ENCODE measurements at regions not wholly inside any gene's neighbourhood (a gene's known extent, or its start where the extent isn't known, plus 50 kb on each side); places are given as distances from the start of the nearest gene placed in this dataset.
"Not testable (repeated sequence)": the region's sequence is repeated elsewhere in the genome, so short reads cannot be mapped to it uniquely, and the experiment has no call there.

GRCh38 chr3:33982949-33983348, 184.5 kb downstream of the PDCD6IP start:
- H3K27ac ChIP-seq (ENCODE audit: insufficient read depth, low read length, poor library complexity, severe bottlenecking); H3K4me1 ChIP-seq (ENCODE audit: control insufficient read depth, insufficient read depth, low read length, poor library complexity, severe bottlenecking); DNase-seq; H3K4me3 Mint-ChIP-seq; H3K9me3 ChIP-seq (ENCODE audit: control insufficient read depth in 2 of 2, low read length in 2 of 2); H3K27ac Mint-ChIP-seq; H3K27me3 Mint-ChIP-seq; H3K27me3 ChIP-seq (ENCODE audit: control insufficient read depth, insufficient read depth, low read length); H3K36me3 Mint-ChIP-seq; H3K4me3 ChIP-seq (ENCODE audit: low read depth, low read length); H3K9me3 Mint-ChIP-seq; ATAC-seq (ENCODE audit: low read depth in 2 of 2); H3K36me3 ChIP-seq (ENCODE audit: control insufficient read depth, insufficient read depth, low read length); H3K4me1 Mint-ChIP-seq: not testable (repeated sequence)

- peaks cover 5% of the 10 kb centered on the region for H3K27me3 Mint-ChIP-seq
- no peak overlapping the region for H3K27ac ChIP-seq (ENCODE audit: insufficient read depth, low read length, poor library complexity, severe bottlenecking)
- no peaks in the 10 kb centered on the region for H3K4me1 Mint-ChIP-seq
- ATAC-seq (ENCODE audit: low read depth in 2 of 2) (no peak), DNase-seq (no peak)
- no peak overlapping the region for H3K4me3 ChIP-seq (ENCODE audit: low read depth, low read length)
- no peaks in the 10 kb centered on the region for H3K27me3 ChIP-seq (ENCODE audit: control insufficient read depth, insufficient read depth, low read length)
- H3K9me3 ChIP-seq (ENCODE audit: control insufficient read depth in 2 of 2, low read length in 2 of 2), result no peaks in the 10 kb centered on the region
- H3K27ac Mint-ChIP-seq, result no peak overlapping the region
- H3K36me3 Mint-ChIP-seq, result no peaks in the 10 kb centered on the region
- H3K4me1 ChIP-seq (ENCODE audit: control insufficient read depth, insufficient read depth, low read length, poor library complexity, severe bottlenecking), result no peaks in the 10 kb centered on the region
- no peaks in the 10 kb centered on the region for H3K36me3 ChIP-seq (ENCODE audit: control insufficient read depth, insufficient read depth, low read length)
- H3K4me3 Mint-ChIP-seq, result no peak overlapping the region
- H3K9me3 Mint-ChIP-seq, result peaks cover 0 to 12% (median 3%) of the 10 kb centered on the region in 7 donors
These were observed 190.8 kb downstream of the PDCD6IP start for GRCh38 chr3:33989229-33989628.

DNA sequence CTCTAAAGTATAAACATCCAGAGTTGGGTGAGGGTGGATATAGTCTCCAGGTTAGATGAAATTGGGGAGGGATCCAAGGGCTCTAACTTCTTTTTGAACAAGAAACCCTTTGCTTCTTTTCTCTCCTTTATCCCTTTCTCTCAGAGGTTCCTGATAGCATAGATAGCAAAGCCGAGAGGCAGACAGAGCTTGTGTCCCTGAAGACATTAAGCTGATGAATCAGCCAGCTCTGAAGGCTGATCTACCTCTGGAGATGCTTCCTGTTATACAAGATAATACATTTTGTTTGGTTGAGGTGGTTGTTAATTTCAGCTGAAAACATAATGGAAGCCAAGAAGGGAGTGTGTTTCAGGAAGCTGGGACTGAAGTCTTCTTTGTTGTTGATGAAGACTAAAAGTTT, 193.2 kb downstream of the PDCD6IP start:
- Mint-ChIP-seq H3K27me3 (peaks cover 5% of the 10 kb centered on the region), H3K4me3 (no peak overlapping the region), H3K4me1 (no peaks in the 10 kb centered on the region), H3K9me3 (peaks cover 0 to 9% (median 3%) of the 10 kb centered on the region in 7 donors), H3K36me3 (no peaks in the 10 kb centered on the region), H3K27ac (no peak overlapping the region)
- H3K4me3 ChIP-seq (ENCODE audit: low read depth, low read length), result no peak overlapping the region
- no peak overlapping the region for H3K27ac ChIP-seq (ENCODE audit: insufficient read depth, low read length, poor library complexity, severe bottlenecking)
- DNase-seq, result no peak
- H3K9me3 ChIP-seq (ENCODE audit: control insufficient read depth in 2 of 2, low read length in 2 of 2), result peaks cover 0 to 5% of the 10 kb centered on the region in 2 experiments
- H3K36me3 ChIP-seq (ENCODE audit: control insufficient read depth, insufficient read depth, low read length), result no peaks in the 10 kb centered on the region
- H3K27me3 ChIP-seq (ENCODE audit: control insufficient read depth, insufficient read depth, low read length), result no peaks in the 10 kb centered on the region
- H3K4me1 ChIP-seq (ENCODE audit: control insufficient read depth, insufficient read depth, low read length, poor library complexity, severe bottlenecking), result no peaks in the 10 kb centered on the region
- ATAC-seq (ENCODE audit: low read depth in 2 of 2), result no peak

DNA sequence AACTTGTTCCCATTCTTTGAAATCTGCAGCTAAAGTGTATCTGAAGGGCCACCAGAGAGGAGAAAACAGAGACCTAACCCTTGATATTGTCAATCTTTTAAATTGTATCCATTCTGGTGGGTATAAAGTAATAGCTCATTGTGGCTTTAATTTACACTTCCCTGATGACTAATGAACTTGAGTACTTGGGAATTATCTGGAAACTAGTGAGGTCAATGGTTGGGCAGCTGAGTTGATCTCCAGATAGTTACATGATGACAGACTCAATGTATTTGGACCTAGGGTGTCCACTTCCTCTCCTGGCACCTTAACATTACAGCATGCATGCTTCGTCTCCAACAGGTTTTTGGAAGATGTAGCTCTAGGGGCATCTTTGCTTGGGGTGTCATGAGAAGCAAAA, 195.2 kb downstream of the PDCD6IP start:
- H3K36me3 ChIP-seq (ENCODE audit: control insufficient read depth, insufficient read depth, low read length), result no peaks in the 10 kb centered on the region
- no peak overlapping the region for H3K27ac ChIP-seq (ENCODE audit: insufficient read depth, low read length, poor library complexity, severe bottlenecking)
- Mint-ChIP-seq H3K9me3 (peaks cover 0 to 11% (median 4%) of the 10 kb centered on the region in 7 donors), H3K27ac (no peak overlapping the region), H3K27me3 (peaks cover 5% of the 10 kb centered on the region), H3K36me3 (no peaks in the 10 kb centered on the region), H3K4me1 (no peaks in the 10 kb centered on the region), H3K4me3 (no peak overlapping the region)
- H3K4me1 ChIP-seq (ENCODE audit: control insufficient read depth, insufficient read depth, low read length, poor library complexity, severe bottlenecking), result no peaks in the 10 kb centered on the region
- DNase-seq, result no peak
- no peak for ATAC-seq (ENCODE audit: low read depth in 2 of 2)
- no peaks in the 10 kb centered on the region for H3K27me3 ChIP-seq (ENCODE audit: control insufficient read depth, insufficient read depth, low read length)
- peaks cover 0 to 5% of the 10 kb centered on the region in 2 experiments for H3K9me3 ChIP-seq (ENCODE audit: control insufficient read depth in 2 of 2, low read length in 2 of 2)
- H3K4me3 ChIP-seq (ENCODE audit: low read depth, low read length), result no peak overlapping the region

DNA sequence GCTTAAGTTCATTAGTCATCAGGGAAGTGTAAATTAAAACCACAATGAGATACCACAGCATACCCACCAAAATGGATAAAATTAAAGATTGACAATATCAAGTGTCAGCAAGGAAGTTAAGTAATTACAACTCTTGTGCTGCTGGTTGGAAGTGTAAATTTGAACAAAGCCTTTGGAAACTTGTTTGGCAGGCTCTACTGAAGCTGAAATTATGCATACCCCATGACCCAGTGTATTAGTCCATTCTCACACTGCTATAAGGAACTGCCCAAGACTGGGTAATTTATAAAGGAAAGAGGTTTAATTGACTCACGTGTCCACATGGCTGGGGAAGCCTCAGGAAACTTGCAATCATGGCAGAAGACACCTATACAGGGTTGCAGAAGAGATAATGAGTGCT, 196.1 kb downstream of the PDCD6IP start:
- Mint-ChIP-seq H3K36me3 (no peaks in the 10 kb centered on the region), H3K9me3 (peaks cover 0 to 11% (median 4%) of the 10 kb centered on the region in 7 donors), H3K4me1 (no peaks in the 10 kb centered on the region), H3K27me3 (peaks cover 5% of the 10 kb centered on the region), H3K27ac (no peak overlapping the region), H3K4me3 (no peak overlapping the region)
- H3K9me3 ChIP-seq (ENCODE audit: control insufficient read depth in 2 of 2, low read length in 2 of 2), result peaks cover 0 to 5% of the 10 kb centered on the region in 2 experiments
- no peak for DNase-seq
- no peaks in the 10 kb centered on the region for H3K4me1 ChIP-seq (ENCODE audit: control insufficient read depth, insufficient read depth, low read length, poor library complexity, severe bottlenecking)
- no peak overlapping the region for H3K27ac ChIP-seq (ENCODE audit: insufficient read depth, low read length, poor library complexity, severe bottlenecking)
- H3K27me3 ChIP-seq (ENCODE audit: control insufficient read depth, insufficient read depth, low read length), result no peaks in the 10 kb centered on the region
- no peak for ATAC-seq (ENCODE audit: low read depth in 2 of 2)
- H3K4me3 ChIP-seq (ENCODE audit: low read depth, low read length), result no peak overlapping the region
- no peaks in the 10 kb centered on the region for H3K36me3 ChIP-seq (ENCODE audit: control insufficient read depth, insufficient read depth, low read length)

DNA sequence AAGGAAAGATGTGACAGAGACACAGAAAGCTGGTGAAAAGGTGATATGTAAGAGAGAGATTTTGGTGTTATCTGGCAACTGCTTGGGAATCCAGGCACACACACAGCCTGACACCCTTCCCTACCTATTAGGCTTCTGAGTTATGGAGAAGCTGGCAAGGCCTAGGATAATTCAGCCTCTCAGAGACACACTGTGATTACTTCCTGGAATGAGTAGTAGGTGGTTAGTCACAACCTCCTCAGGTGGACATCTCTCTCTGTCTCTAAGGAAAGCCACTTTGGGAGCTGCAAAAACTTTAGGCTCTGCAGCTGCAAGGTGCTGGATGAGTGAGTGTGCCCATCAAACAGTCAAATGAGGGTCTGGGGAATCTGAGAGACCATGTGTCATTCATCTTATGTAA, 201.9 kb downstream of the PDCD6IP start:
- Mint-ChIP-seq H3K36me3 (no peaks in the 10 kb centered on the region), H3K9me3 (peaks cover 0 to 7% (median 0%) of the 10 kb centered on the region in 7 donors), H3K4me1 (no peaks in the 10 kb centered on the region), H3K27ac (no peak overlapping the region), H3K27me3 (no peaks in the 10 kb centered on the region), H3K4me3 (no peak overlapping the region)
- Histone ChIP-seq H3K4me3 (ENCODE audit: low read depth, low read length) (no peak overlapping the region), H3K36me3 (ENCODE audit: control insufficient read depth, insufficient read depth, low read length) (no peaks in the 10 kb centered on the region), H3K27ac (ENCODE audit: insufficient read depth, low read length, poor library complexity, severe bottlenecking) (no peak overlapping the region), H3K27me3 (ENCODE audit: control insufficient read depth, insufficient read depth, low read length) (no peaks in the 10 kb centered on the region), H3K9me3 (ENCODE audit: control insufficient read depth in 2 of 2, low read length in 2 of 2) (peaks cover 0 to 5% of the 10 kb centered on the region in 2 experiments), H3K4me1 (ENCODE audit: control insufficient read depth, insufficient read depth, low read length, poor library complexity, severe bottlenecking) (no peaks in the 10 kb centered on the region)
- no peak for DNase-seq
- ATAC-seq (ENCODE audit: low read depth in 2 of 2), result no peak

- no peak overlapping the region for H3K4me3 Mint-ChIP-seq
- H3K9me3 ChIP-seq (ENCODE audit: control insufficient read depth in 2 of 2, low read length in 2 of 2), result no peaks in the 10 kb centered on the region
- H3K4me1 ChIP-seq (ENCODE audit: control insufficient read depth, insufficient read depth, low read length, poor library complexity, severe bottlenecking), result no peaks in the 10 kb centered on the region
- no peaks in the 10 kb centered on the region for H3K36me3 Mint-ChIP-seq
- H3K36me3 ChIP-seq (ENCODE audit: control insufficient read depth, insufficient read depth, low read length), result no peaks in the 10 kb centered on the region
- no peak overlapping the region for H3K4me3 ChIP-seq (ENCODE audit: low read depth, low read length)
- ATAC-seq (ENCODE audit: low read depth in 2 of 2) (no peak), DNase-seq (no peak)
- peaks cover 0 to 7% (median 0%) of the 10 kb centered on the region in 7 donors for H3K9me3 Mint-ChIP-seq
- H3K27ac Mint-ChIP-seq, result no peak overlapping the region
- H3K27ac ChIP-seq (ENCODE audit: insufficient read depth, low read length, poor library complexity, severe bottlenecking), result no peak overlapping the region
- no peaks in the 10 kb centered on the region for H3K27me3 ChIP-seq (ENCODE audit: control insufficient read depth, insufficient read depth, low read length)
- no peaks in the 10 kb centered on the region for H3K27me3 Mint-ChIP-seq
- H3K4me1 Mint-ChIP-seq, result no peaks in the 10 kb centered on the region
These were observed 202.6 kb downstream of the PDCD6IP start for GRCh38 chr3:34001022-34001421.

GRCh38 chr3:34001990-34002389, 203.6 kb downstream of the PDCD6IP start:
- Histone ChIP-seq H3K27me3 (ENCODE audit: control insufficient read depth, insufficient read depth, low read length) (peaks cover 2% of the 10 kb centered on the region), H3K9me3 (ENCODE audit: control insufficient read depth in 2 of 2, low read length in 2 of 2) (no peaks in the 10 kb centered on the region), H3K4me1 (ENCODE audit: control insufficient read depth, insufficient read depth, low read length, poor library complexity, severe bottlenecking) (no peaks in the 10 kb centered on the region), H3K4me3 (ENCODE audit: low read depth, low read length) (no peak overlapping the region), H3K27ac (ENCODE audit: insufficient read depth, low read length, poor library complexity, severe bottlenecking) (no peak overlapping the region), H3K36me3 (ENCODE audit: control insufficient read depth, insufficient read depth, low read length) (no peaks in the 10 kb centered on the region)
- no peaks in the 10 kb centered on the region for H3K36me3 Mint-ChIP-seq
- no peak for DNase-seq
- H3K27ac Mint-ChIP-seq, result no peak overlapping the region
- H3K27me3 Mint-ChIP-seq, result no peaks in the 10 kb centered on the region
- no peaks in the 10 kb centered on the region for H3K4me1 Mint-ChIP-seq
- ATAC-seq (ENCODE audit: low read depth in 2 of 2), result no peak
- H3K9me3 Mint-ChIP-seq, result peaks cover 0 to 6% (median 0%) of the 10 kb centered on the region in 7 donors
- H3K4me3 Mint-ChIP-seq, result no peak overlapping the region
